Thyroid gland (tissue), 4 donors: ENCODE measurements at regions not wholly inside any gene's neighbourhood (a gene's known extent, or its start where the extent isn't known, plus 50 kb on each side); places are given as distances from the start of the nearest gene placed in this dataset.

Source experiments
- CTCF ChIP-seq, 6 experiments: fragments of 200-600 bp in 3 of 6; fragments of 450-650 bp in 3 of 6; sonication (generic) in 3 of 6; IDR thresholded peaks; one replicate each; pipeline ENCODE4 v1.5.1; 2016 to 2019; ENCODE audit warnings: antibody characterized with exemption in 6 of 6, mild to moderate bottlenecking in 2 of 6, inconsistent platforms in 1 of 6, moderate library complexity in 1 of 6
- POLR2A ChIP-seq, 2 donors: fragments of 450-650 bp; IDR thresholded peaks; one replicate each; pipeline ENCODE4 v1.6.1; 2017; ENCODE audit warnings: antibody characterized with exemption in 2 of 2, mild to moderate bottlenecking in 2 of 2, moderate library complexity in 1 of 2

- no peak for TF ChIP-seq CTCF (IDR thresholded peaks at IDR 0.05)
- no peak for TF ChIP-seq POLR2A (IDR thresholded peaks at IDR 0.05)
Observed at GRCh38 chr6:77021778-77022177, 441.5 kb downstream of the HTR1B start.
